PC-9 (cell line): ENCODE measurements at regions not wholly inside any gene's neighbourhood (a gene's known extent, or its start where the extent isn't known, plus 50 kb on each side); places are given as distances from the start of the nearest gene placed in this dataset.
A peak's percentile ranks its signal among the peaks of the same experiment; 100 is the strongest.

Source experiments
- BruUV-seq: library from RNA; stranded (reverse); fragments of 400-500 nt; replicated peaks from 2 replicates; lab custom pipeline; 2021; lab: Mats Ljungman, UMichigan
- CTCF ChIA-PET: fragments of 300-600 bp; sonication (Branson Sonifier 250); formaldehyde crosslinking; loops from one replicate; lab custom pipeline; 2022; ENCODE audit warnings: antibody characterized with exemption; lab: Charles Lee
- POLR2A ChIA-PET: fragments of 300-600 bp; sonication (Branson Sonifier 250); formaldehyde crosslinking; loops from one replicate; lab custom pipeline; 2022; ENCODE audit warnings: antibody characterized with exemption; ENCODE audit not compliant: unreplicated experiment; lab: Charles Lee
- DNase-seq, 2 experiments: peaks; one replicate each; pipeline versions ENCODE4 v3.0.0 to v3.0.0-alpha.2; 2015 to 2022; ENCODE audit warnings: mixed read lengths in 1 of 2
- H2AFZ ChIP-seq: fragments of 200-600 bp; sonication (generic); 2 replicates; pipeline ENCODE4 v1.8.1; 2017; ENCODE audit warnings: antibody characterized with exemption
- H3F3A ChIP-seq: fragments of 200-600 bp; sonication (generic); 2 replicates; pipeline ENCODE4 v1.8.1; 2017; ENCODE audit warnings: antibody characterized with exemption, mild to moderate bottlenecking, low read depth; ENCODE audit not compliant: insufficient read depth
- H3K27ac ChIP-seq: fragments of 200-600 bp; sonication (generic); 2 replicates; pipeline ENCODE4 v1.6.1; 2016; ENCODE audit warnings: mixed run types
- H3K27me3 ChIP-seq: fragments of 200-600 bp; sonication (generic); 2 replicates; pipeline ENCODE4 v1.6.1; 2016; ENCODE audit warnings: low read depth, mixed run types; ENCODE audit not compliant: insufficient read depth
- H3K36me3 ChIP-seq: fragments of 200-600 bp; sonication (generic); 2 replicates; pipeline ENCODE4 v1.6.1; 2016; ENCODE audit warnings: low read depth, mixed run types
- H3K4me1 ChIP-seq: fragments of 200-600 bp; sonication (generic); replicated peaks from 2 replicates; pipeline ENCODE4 v1.6.1; 2016; ENCODE audit warnings: mixed run types; ENCODE audit not compliant: insufficient read depth
- H3K4me2 ChIP-seq: fragments of 200-600 bp; sonication (generic); 2 replicates; pipeline ENCODE4 v1.6.1; 2017; ENCODE audit warnings: mixed run types
- H3K4me3 ChIP-seq: fragments of 200-600 bp; sonication (generic); 2 replicates; pipeline ENCODE4 v1.6.1; 2016; ENCODE audit warnings: mixed run types
- H3K79me2 ChIP-seq: fragments of 200-600 bp; sonication (generic); 2 replicates; pipeline ENCODE4 v1.6.1; 2017; ENCODE audit warnings: low read depth, mixed run types
- H3K9me2 ChIP-seq: fragments of 200-600 bp; sonication (generic); 2 replicates; pipeline ENCODE4 v1.8.1; 2017; ENCODE audit warnings: mild to moderate bottlenecking; ENCODE audit not compliant: insufficient read depth
- H3K9me3 ChIP-seq: fragments of 200-600 bp; sonication (generic); 2 replicates; pipeline ENCODE4 v1.8.1; 2016; ENCODE audit warnings: low read depth; ENCODE audit not compliant: insufficient read depth
- H4K20me1 ChIP-seq: fragments of 200-600 bp; sonication (generic); 2 replicates; pipeline ENCODE4 v1.8.1; 2017; ENCODE audit not compliant: insufficient read depth
- CTCF ChIP-seq: fragments of 200-600 bp; sonication (generic); conservative IDR thresholded peaks from 2 replicates; pipeline ENCODE4 v1.6.1; 2017; ENCODE audit warnings: mixed run types, antibody characterized with exemption, mild to moderate bottlenecking, moderate library complexity
- EZH2 ChIP-seq: fragments of 200-600 bp; sonication (generic); IDR thresholded peaks from 2 replicates; pipeline ENCODE4 v1.8.0; 2017; ENCODE audit warnings: antibody characterized with exemption, low read depth
- intact Hi-C: fragments of 100-400 bp; cut with micrococcal nuclease; formaldehyde crosslinking; loops from one replicate; pipeline ENCODE4 v1.10.0; 2022; ENCODE audit not compliant: unreplicated experiment

GRCh38 chr4:123503698-123504363 is 107.2 kb downstream of the SPRY1 start:
- Histone ChIP-seq H3K4me1 (peaks cover 10% of the 10 kb centered on the region), H4K20me1 (no peaks in the 10 kb centered on the region), H3F3A (peaks cover 7% of the 10 kb centered on the region; the same call in 1 of the 2 replicates), H3K36me3 (no peaks in the 10 kb centered on the region), H3K27me3 (no peaks in the 10 kb centered on the region), H3K9me2 (no peaks in the 10 kb centered on the region), H3K4me2 (no peak overlapping the region), H3K9me3 (peaks cover 11% of the 10 kb centered on the region; the same call in 1 of the 2 replicates), H3K79me2 (no peaks in the 10 kb centered on the region), H3K27ac (no peak overlapping the region), H2AFZ (no peak overlapping the region), H3K4me3 (no peak overlapping the region)
- POLR2A ChIA-PET = no interaction called here
- no TSS peak for BruUV-seq
- DNase-seq = no peak
- CTCF ChIA-PET = no interaction called here
- TF ChIP-seq CTCF (no peak), EZH2 (no peak)
- intact Hi-C loops = no loop called here

GRCh38 chr4:123505095-123506010 is 108.8 kb downstream of the SPRY1 start:
- peak overlapping the region; percentile 64 for H3K4me3 ChIP-seq
- H3K9me3 ChIP-seq = peaks cover 6% of the 10 kb centered on the region; the same call in 1 of the 2 replicates
- no peak for TF ChIP-seq CTCF
- TF ChIP-seq EZH2 = no peak
- peaks cover 7% of the 10 kb centered on the region; the same call in 1 of the 2 replicates for H3F3A ChIP-seq
- peak overlapping the region; percentile 92 for H2AFZ ChIP-seq
- POLR2A ChIA-PET = interaction anchor here (0.6 kb wide), 1 partner anchor 105 kb away, joined by 5 read pairs; no protein-coding TSS in a partner anchor
- H4K20me1 ChIP-seq = no peaks in the 10 kb centered on the region
- H3K4me2 ChIP-seq = peak overlapping the region; percentile 85
- DNase-seq = peak; percentile 32 to 53
- CTCF ChIA-PET = no interaction called here
- no peak overlapping the region for H3K27ac ChIP-seq
- peaks cover 10% of the 10 kb centered on the region for H3K4me1 ChIP-seq
- H3K9me2 ChIP-seq = no peaks in the 10 kb centered on the region
- no peaks in the 10 kb centered on the region for H3K27me3 ChIP-seq
- intact Hi-C loops = loop anchor here (1.0 kb wide), 1 partner anchor 26 kb away; no protein-coding TSS in a partner anchor
- BruUV-seq = no TSS peak
- no peaks in the 10 kb centered on the region for H3K36me3 ChIP-seq
- no peaks in the 10 kb centered on the region for H3K79me2 ChIP-seq

GRCh38 chr4:123506011-123506695 is 109.6 kb downstream of the SPRY1 start:
- no peak for DNase-seq
- peaks cover 7% of the 10 kb centered on the region; the same call in 1 of the 2 replicates for H3F3A ChIP-seq
- H3K4me2 ChIP-seq = peak overlapping the region; percentile 85
- H3K27ac ChIP-seq = no peak overlapping the region
- ChIA-PET CTCF (no interaction called here), POLR2A (no interaction called here)
- H3K36me3 ChIP-seq = no peaks in the 10 kb centered on the region
- peak overlapping the region; percentile 64 for H3K4me3 ChIP-seq
- H3K9me3 ChIP-seq = no peaks in the 10 kb centered on the region; the same call in 1 of the 2 replicates
- H3K79me2 ChIP-seq = no peaks in the 10 kb centered on the region
- peak overlapping the region; percentile 92 for H2AFZ ChIP-seq
- H3K4me1 ChIP-seq = peaks cover 10% of the 10 kb centered on the region
- no TSS peak for BruUV-seq
- H3K27me3 ChIP-seq = no peaks in the 10 kb centered on the region
- TF ChIP-seq CTCF = no peak
- no peak for TF ChIP-seq EZH2
- no peaks in the 10 kb centered on the region for H4K20me1 ChIP-seq
- intact Hi-C loops = no loop called here
- no peaks in the 10 kb centered on the region for H3K9me2 ChIP-seq
